IMR-90 (cell line): ENCODE measurements at regions not wholly inside any gene's neighbourhood (a gene's known extent, or its start where the extent isn't known, plus 50 kb on each side); places are given as distances from the start of the nearest gene placed in this dataset.

Source experiments
- BHLHE40 ChIP-seq: fragments of 150-350 bp; IDR thresholded peaks from 2 replicates; pipeline ENCODE4 v1.6.1; 2016; ENCODE audit warnings: mild to moderate bottlenecking, low read depth, low read length
- CEBPB ChIP-seq: IDR thresholded peaks from 2 replicates; pipeline ENCODE4 v1.6.1; 2012; ENCODE audit warnings: low read depth, low read length, improper control_type of control experiment
- FOS ChIP-seq: fragments of 150-350 bp; IDR thresholded peaks from 2 replicates; pipeline ENCODE4 v1.6.1; 2016; ENCODE audit warnings: low read depth, low read length
- MAZ ChIP-seq: IDR thresholded peaks from 2 replicates; pipeline ENCODE4 v1.6.1; 2012; ENCODE audit warnings: low read depth, mild to moderate bottlenecking, low read length, improper control_type of control experiment, moderate library complexity, borderline replicate concordance
- MXI1 ChIP-seq: IDR thresholded peaks from 2 replicates; pipeline ENCODE4 v1.6.1; 2012; ENCODE audit warnings: low read depth, mild to moderate bottlenecking, low read length, moderate library complexity, borderline replicate concordance
- POLR2A ChIP-seq: IDR thresholded peaks from 2 replicates; pipeline ENCODE4 v1.6.1; 2012; ENCODE audit warnings: mild to moderate bottlenecking, low read depth, low read length
- RAD21 ChIP-seq: IDR thresholded peaks from 2 replicates; pipeline ENCODE4 v1.6.1; 2012; ENCODE audit warnings: low read length, improper control_type of control experiment
- RCOR1 ChIP-seq: IDR thresholded peaks from 2 replicates; pipeline ENCODE4 v1.6.1; 2012; ENCODE audit warnings: mild to moderate bottlenecking, low read length, improper control_type of control experiment; ENCODE audit not compliant: insufficient replicate concordance
- SMC3 ChIP-seq: fragments of 150-350 bp; IDR thresholded peaks from 2 replicates; pipeline ENCODE4 v1.6.1; 2016; ENCODE audit warnings: low read depth, mild to moderate bottlenecking, antibody characterized with exemption, low read length, moderate library complexity
- TF ChIP-seq, protein P1 (sequence below): conservative IDR thresholded peaks from 2 replicates; pipeline ENCODE4 v1.5.1; 2012; ENCODE audit warnings: mild to moderate bottlenecking, low read depth, low read length, improper control_type of control experiment

DNA sequence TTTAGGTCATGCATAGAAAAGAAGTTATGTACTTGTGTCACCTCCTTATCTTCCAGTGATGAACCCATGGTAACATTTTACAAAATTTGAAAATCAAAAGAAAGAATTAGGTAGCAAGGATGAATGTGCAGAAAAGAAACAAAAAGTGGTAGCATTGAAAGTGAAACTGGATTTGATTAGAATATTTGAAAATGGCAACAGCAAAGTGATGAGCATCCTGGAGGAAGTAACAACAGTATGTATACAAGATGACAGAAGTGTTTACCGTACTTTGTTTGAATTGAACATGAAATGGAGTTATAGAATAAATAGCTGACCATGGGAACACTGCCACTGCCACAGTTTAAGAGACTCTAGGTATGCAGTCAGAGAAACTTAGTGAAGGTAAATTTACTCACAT lies 1313.1 kb downstream of the CDH11 start:
- no peak for TF ChIP-seq CEBPB
- TF ChIP-seq, protein P1, sequence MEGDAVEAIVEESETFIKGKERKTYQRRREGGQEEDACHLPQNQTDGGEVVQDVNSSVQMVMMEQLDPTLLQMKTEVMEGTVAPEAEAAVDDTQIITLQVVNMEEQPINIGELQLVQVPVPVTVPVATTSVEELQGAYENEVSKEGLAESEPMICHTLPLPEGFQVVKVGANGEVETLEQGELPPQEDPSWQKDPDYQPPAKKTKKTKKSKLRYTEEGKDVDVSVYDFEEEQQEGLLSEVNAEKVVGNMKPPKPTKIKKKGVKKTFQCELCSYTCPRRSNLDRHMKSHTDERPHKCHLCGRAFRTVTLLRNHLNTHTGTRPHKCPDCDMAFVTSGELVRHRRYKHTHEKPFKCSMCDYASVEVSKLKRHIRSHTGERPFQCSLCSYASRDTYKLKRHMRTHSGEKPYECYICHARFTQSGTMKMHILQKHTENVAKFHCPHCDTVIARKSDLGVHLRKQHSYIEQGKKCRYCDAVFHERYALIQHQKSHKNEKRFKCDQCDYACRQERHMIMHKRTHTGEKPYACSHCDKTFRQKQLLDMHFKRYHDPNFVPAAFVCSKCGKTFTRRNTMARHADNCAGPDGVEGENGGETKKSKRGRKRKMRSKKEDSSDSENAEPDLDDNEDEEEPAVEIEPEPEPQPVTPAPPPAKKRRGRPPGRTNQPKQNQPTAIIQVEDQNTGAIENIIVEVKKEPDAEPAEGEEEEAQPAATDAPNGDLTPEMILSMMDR: no peak
- TF ChIP-seq POLR2A: no peak
- TF ChIP-seq MAZ: no peak
- TF ChIP-seq RAD21: no peak
- no peak for TF ChIP-seq FOS
- TF ChIP-seq SMC3: no peak
- TF ChIP-seq BHLHE40: no peak
- TF ChIP-seq MXI1: no peak
- no peak for TF ChIP-seq RCOR1
